Tibial artery (tissue), 4 donors: ENCODE measurements at regions not wholly inside any gene's neighbourhood (a gene's known extent, or its start where the extent isn't known, plus 50 kb on each side); places are given as distances from the start of the nearest gene placed in this dataset.

Experiments
- DNase-seq, 2 donors: peaks; one replicate each; pipeline ENCODE4 v3.0.0-alpha.2; 2019
- H3K27ac ChIP-seq, 2 donors: fragments of 200-600 bp; sonication (generic) in 1 of 2; 1 replicate in 1 of 2; 2 replicates in 1 of 2; pipeline ENCODE4 v1.5.1; 2018 to 2019; ENCODE audit warnings: mild to moderate bottlenecking in 1 of 2
- H3K27me3 ChIP-seq, 2 donors: fragments of 200-600 bp; sonication (generic) in 1 of 2; one replicate each; pipeline versions ENCODE4 v1.5.1 to v1.6.0; 2016 to 2019
- H3K36me3 ChIP-seq, 3 donors: fragments of 200-600 bp; sonication (generic) in 2 of 3; one replicate each; pipeline ENCODE4 v1.5.1; 2016 to 2019; ENCODE audit warnings: mild to moderate bottlenecking in 2 of 3
- H3K4me1 ChIP-seq, 4 donors: fragments of 200-600 bp; sonication (generic) in 2 of 4; 1 replicate in 3 of 4; 2 replicates in 1 of 4; pipeline ENCODE4 v1.5.1; 2016 to 2019
- H3K4me3 ChIP-seq, 2 donors: fragments of 200-600 bp; sonication (generic) in 1 of 2; 1 replicate in 1 of 2; 2 replicates in 1 of 2; pipeline ENCODE4 v1.5.1; 2018 to 2019; ENCODE audit warnings: mild to moderate bottlenecking in 2 of 2
- H3K9me3 ChIP-seq, 3 donors: fragments of 200-600 bp; sonication (generic) in 1 of 3; one replicate each; pipeline ENCODE4 v1.5.1; 2016 to 2019
- intact Hi-C: fragments of 100-400 bp; cut with DNase I; formaldehyde crosslinking; loops from one replicate; pipeline ENCODE4 v1.15.0; 2023; ENCODE audit warnings: low total_unique reads
- TF ChIP-seq, protein P1 (sequence below), 2 experiments: fragments of 200-600 bp in 1 of 2; fragments of 450-650 bp in 1 of 2; IDR thresholded peaks; one replicate each; pipeline ENCODE4 v1.5.1; 2017 to 2019; ENCODE audit warnings: antibody characterized with exemption in 2 of 2, mild to moderate bottlenecking in 1 of 2, moderate library complexity in 1 of 2

DNA sequence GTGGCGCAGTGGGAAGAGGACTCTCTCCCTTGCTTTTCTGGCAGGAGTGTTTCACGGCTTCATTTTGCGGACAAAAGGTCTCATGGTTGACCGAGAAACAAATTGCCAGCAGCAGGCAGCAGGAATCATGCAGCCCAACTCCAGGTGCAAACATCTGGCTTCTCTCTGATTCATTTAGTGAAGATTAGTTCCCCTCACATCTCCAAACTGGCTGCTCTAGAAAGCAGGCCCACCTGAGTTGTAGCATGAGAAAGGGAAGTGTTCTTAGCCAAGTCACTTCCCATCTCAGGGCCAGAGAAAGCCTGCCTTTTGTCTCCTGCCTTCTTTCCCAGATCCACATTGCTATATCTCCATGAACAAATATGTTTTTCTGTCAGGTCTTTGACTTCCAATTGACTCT, 120.8 kb upstream of the CCDC196 start:
- TF ChIP-seq, protein P1, sequence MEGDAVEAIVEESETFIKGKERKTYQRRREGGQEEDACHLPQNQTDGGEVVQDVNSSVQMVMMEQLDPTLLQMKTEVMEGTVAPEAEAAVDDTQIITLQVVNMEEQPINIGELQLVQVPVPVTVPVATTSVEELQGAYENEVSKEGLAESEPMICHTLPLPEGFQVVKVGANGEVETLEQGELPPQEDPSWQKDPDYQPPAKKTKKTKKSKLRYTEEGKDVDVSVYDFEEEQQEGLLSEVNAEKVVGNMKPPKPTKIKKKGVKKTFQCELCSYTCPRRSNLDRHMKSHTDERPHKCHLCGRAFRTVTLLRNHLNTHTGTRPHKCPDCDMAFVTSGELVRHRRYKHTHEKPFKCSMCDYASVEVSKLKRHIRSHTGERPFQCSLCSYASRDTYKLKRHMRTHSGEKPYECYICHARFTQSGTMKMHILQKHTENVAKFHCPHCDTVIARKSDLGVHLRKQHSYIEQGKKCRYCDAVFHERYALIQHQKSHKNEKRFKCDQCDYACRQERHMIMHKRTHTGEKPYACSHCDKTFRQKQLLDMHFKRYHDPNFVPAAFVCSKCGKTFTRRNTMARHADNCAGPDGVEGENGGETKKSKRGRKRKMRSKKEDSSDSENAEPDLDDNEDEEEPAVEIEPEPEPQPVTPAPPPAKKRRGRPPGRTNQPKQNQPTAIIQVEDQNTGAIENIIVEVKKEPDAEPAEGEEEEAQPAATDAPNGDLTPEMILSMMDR (IDR thresholded peaks at IDR 0.05) = no peak
- H3K27me3 ChIP-seq = no peaks in the 10 kb centered on the region

DNA sequence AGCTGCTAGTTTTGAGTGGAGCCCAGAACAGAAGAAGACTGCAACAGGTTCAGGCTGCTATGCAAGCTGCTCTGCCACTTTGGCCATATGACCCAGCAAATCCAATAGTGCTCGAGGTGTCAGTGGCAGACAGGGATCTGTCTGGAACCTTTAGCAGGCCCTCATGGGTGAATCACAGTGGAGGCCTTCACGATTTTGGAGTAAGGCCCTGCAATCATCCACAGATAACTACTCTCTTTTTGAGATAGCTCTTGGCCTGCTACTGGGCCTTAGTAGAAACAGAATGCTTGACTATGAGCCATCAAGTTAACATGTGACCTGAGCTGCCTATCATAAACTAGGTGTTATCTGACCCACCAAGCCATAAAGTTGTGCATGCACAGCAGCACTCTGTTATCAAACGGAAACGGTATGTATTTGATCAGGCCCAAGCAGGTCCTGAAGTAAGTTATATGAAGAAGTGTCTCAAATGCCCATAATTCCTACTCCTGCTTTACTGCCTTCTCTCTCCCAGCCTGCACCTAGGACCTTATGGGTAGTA, 116.9 kb upstream of the CCDC196 start:
- Histone ChIP-seq H3K27me3 (no peaks in the 10 kb centered on the region), H3K36me3 (no peaks in the 10 kb centered on the region), H3K4me1 (no peaks in the 10 kb centered on the region), H3K9me3 (no peaks in the 10 kb centered on the region), H3K27ac (no peak overlapping the region), H3K4me3 (no peak overlapping the region)
- intact Hi-C loops = no loop called here
- DNase-seq = no peak
- TF ChIP-seq, protein P1 (IDR thresholded peaks at IDR 0.05) = no peak

More for the DNA sequence above, 120.8 kb upstream of the CCDC196 start:
- DNase-seq = no peak
- H3K9me3 ChIP-seq = no peaks in the 10 kb centered on the region
- H3K4me1 ChIP-seq = no peaks in the 10 kb centered on the region
- no peak overlapping the region for H3K27ac ChIP-seq
- intact Hi-C loops = no loop called here
- no peak overlapping the region for H3K4me3 ChIP-seq
- no peaks in the 10 kb centered on the region for H3K36me3 ChIP-seq

DNA sequence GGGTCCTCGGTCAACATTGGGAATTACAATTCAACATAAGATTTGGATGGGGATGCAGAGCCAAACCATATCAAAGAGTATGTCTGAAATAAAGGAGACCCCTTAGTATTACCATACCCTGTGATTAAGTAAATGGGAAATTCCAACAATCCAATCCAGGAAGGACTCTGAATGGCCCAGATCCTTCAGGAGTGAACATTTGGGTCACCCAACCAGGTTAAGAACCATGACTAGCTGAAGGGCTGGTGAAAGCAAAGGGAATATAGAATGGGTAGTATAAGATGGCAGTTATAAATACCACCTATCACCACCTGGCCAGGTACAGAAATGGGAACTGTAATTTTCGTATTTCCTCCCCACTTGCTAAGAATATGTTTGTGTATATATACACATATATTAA, 114.4 kb upstream of the CCDC196 start:
- H3K9me3 ChIP-seq = no peaks in the 10 kb centered on the region
- no peaks in the 10 kb centered on the region for H3K36me3 ChIP-seq
- TF ChIP-seq, protein P1 (IDR thresholded peaks at IDR 0.05) = no peak
- no peak overlapping the region for H3K4me3 ChIP-seq
- no peak for DNase-seq
- no peaks in the 10 kb centered on the region for H3K27me3 ChIP-seq
- no peak overlapping the region for H3K27ac ChIP-seq
- H3K4me1 ChIP-seq = no peaks in the 10 kb centered on the region
- intact Hi-C loops = no loop called here

DNA sequence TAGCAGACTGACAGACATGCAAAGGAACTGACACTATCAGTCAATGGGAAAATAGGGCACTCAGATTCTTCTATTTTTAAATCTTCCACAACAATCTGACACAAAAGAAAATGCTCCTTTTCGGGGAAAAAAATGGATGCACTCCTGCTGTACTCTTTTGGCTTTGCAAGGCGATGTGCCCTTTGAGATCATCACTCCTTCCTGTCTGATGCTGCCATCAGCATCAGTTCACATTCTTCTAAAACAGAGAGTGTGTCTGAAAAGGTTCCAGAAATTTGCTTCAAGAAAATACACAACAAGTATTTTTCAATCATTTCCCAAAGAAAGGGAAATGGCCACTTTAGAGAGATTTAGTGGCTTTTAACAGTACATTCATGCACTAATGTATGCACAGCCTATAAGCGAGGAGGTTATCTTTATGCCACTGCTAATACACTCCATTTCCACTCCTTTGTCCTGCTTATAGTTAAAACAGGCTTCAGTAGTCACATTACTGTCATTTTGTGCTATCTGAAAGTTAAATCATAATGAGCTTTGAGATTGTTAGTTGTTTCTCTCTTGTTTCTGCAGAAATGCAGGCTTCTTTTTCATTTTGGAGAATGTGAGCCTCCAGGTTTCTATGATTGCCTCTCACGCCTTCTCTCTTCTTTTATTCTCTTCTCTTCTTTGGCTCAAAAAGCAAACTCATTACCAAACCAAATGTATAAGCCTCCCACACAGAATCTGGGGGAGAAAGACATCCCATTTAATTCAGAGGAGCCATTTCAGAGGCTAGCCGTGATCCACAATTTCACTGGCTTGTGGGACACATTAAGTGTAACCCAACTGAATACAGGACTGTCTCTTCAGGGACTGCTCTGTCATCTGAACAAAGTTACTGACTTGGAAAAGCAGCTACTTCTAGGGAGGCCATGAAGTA, 110.9 kb upstream of the CCDC196 start:
- no peaks in the 10 kb centered on the region for H3K27me3 ChIP-seq
- no peaks in the 10 kb centered on the region for H3K9me3 ChIP-seq
- TF ChIP-seq, protein P1 (IDR thresholded peaks at IDR 0.05) = no peak
- H3K36me3 ChIP-seq = no peaks in the 10 kb centered on the region
- no peaks in the 10 kb centered on the region for H3K4me1 ChIP-seq
- no peak overlapping the region for H3K4me3 ChIP-seq
- DNase-seq = no peak
- intact Hi-C loops = no loop called here
- H3K27ac ChIP-seq = no peak overlapping the region

DNA sequence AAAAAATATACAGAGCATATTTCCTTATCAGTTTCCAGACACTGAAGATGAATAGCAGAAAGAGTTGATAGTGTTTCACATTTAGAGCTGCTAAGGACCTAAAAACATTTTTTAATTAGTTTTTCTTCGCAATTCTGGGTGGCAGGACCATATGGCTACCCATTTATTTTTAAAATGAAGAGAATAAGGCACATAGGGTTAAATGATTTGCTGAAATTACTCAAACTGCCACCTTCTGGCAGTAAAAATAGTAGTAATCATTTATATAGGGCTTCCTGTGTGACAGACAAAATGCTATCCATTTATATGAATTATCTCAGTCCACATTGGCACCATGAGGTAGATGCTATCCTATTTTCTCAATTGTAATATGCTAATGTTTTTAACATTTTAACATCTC, 108.6 kb upstream of the CCDC196 start:
- DNase-seq = no peak
- Histone ChIP-seq H3K27ac (no peak overlapping the region), H3K4me3 (no peak overlapping the region), H3K36me3 (no peaks in the 10 kb centered on the region), H3K27me3 (no peaks in the 10 kb centered on the region), H3K9me3 (no peaks in the 10 kb centered on the region), H3K4me1 (peaks cover 0 to 7% (median 0%) of the 10 kb centered on the region in 4 donors)
- TF ChIP-seq, protein P1 (IDR thresholded peaks at IDR 0.05) = no peak
- intact Hi-C loops = no loop called here
